ENCODE measurements at regions not wholly inside any gene's neighbourhood (a gene's known extent, or its start where the extent isn't known, plus 50 kb on each side); places are given as distances from the start of the nearest gene placed in this dataset.

DNA sequence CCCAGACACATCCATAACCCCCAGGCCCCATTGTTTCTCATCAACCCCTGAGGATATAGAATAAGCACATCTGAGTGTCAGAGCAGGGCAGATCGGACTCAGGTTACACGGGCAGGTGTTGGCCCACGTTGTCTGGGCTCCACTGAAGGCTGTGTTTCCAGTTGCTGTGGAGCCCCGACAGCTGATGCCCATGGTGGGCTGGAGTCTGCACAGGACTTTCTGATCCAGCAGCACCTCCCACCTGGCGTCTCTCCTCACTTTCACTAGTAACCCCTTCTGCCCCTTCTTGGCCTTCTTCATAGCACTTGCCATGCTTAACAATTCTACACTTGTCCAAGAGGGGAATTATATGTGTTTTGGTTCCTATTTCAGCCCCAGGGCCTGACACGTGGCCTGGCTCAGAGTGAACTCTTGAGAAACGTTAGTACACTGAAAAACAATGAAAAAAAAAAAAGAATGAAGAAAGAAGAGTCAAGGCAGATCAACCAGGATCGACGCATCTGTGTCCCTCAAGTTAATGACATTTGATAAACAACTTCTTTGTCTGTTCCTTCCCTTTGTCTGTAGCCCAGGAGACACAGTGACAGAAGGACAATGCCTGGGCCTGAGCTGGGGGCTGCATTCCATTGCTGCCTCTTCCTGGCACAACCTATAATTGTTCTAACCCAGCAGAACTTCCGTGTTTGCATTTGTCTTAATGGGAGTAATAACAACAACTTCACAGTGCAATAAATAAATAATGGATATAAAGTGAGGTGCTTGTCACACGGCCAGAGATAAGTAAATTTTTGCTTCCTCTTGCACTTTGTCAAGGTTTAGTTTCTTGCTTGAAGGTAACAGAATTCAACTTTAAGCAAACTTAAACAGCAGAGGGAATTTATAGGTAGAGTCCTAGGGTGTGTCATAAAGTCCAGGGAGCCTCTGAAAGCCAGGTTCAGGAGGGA, 224.2 kb upstream of the SSTR4 start:
- H2BK120ac ChIP-seq (ENCODE audit: low read depth, low read length, poor library complexity, severe bottlenecking), result no peak overlapping the region
- no peak overlapping the region for H2AFZ ChIP-seq (ENCODE audit: low read length)
- H2BK20ac ChIP-seq (ENCODE audit: low read depth, low read length, poor library complexity, severe bottlenecking), result no peak overlapping the region
- H3K4me1 Mint-ChIP-seq, result peaks cover 5 to 16% of the 10 kb centered on the region in 2 experiments
- no peaks in the 10 kb centered on the region for H3K36me3 Mint-ChIP-seq (ENCODE audit: insufficient read depth in 1 of 3, low read depth in 3 of 3)
- WGBS (ENCODE audit: extremely low coverage, insufficient read length, low lambda C conversion rate), result no CpG with 5 or more reads among the region's 11 CpGs
- H3K4ac ChIP-seq (ENCODE audit: low read depth, low read length), result no peak overlapping the region
- H3K4me3 Mint-ChIP-seq, result no peak overlapping the region
- H3K9me3 Mint-ChIP-seq, result peaks cover 2 to 4% of the 10 kb centered on the region in 2 experiments; a peak in 2 of 5 replicates
- H3K9ac ChIP-seq (ENCODE audit: extremely low read depth, insufficient read length, low read length), result no peak overlapping the region
- H3K14ac ChIP-seq (ENCODE audit: insufficient read depth, low read length), result no peak overlapping the region
- TF ChIP-seq, protein P1, sequence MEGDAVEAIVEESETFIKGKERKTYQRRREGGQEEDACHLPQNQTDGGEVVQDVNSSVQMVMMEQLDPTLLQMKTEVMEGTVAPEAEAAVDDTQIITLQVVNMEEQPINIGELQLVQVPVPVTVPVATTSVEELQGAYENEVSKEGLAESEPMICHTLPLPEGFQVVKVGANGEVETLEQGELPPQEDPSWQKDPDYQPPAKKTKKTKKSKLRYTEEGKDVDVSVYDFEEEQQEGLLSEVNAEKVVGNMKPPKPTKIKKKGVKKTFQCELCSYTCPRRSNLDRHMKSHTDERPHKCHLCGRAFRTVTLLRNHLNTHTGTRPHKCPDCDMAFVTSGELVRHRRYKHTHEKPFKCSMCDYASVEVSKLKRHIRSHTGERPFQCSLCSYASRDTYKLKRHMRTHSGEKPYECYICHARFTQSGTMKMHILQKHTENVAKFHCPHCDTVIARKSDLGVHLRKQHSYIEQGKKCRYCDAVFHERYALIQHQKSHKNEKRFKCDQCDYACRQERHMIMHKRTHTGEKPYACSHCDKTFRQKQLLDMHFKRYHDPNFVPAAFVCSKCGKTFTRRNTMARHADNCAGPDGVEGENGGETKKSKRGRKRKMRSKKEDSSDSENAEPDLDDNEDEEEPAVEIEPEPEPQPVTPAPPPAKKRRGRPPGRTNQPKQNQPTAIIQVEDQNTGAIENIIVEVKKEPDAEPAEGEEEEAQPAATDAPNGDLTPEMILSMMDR (conservative IDR thresholded peaks at IDR 0.05), result no peak
- H4K5ac ChIP-seq (ENCODE audit: insufficient read length, low read depth, low read length), result no peak overlapping the region
- H2BK5ac ChIP-seq (ENCODE audit: insufficient read length, low read length), result no peak overlapping the region
- H3K23me2 ChIP-seq (ENCODE audit: insufficient read length, low read depth, low read length, poor library complexity, severe bottlenecking), result no peaks in the 10 kb centered on the region
- H4K91ac ChIP-seq (ENCODE audit: insufficient read length, low read depth, low read length), result no peak overlapping the region
- H3K23ac ChIP-seq (ENCODE audit: insufficient read length, low read depth, low read length), result no peak overlapping the region
- no peaks in the 10 kb centered on the region for H3K79me1 ChIP-seq (ENCODE audit: insufficient read depth, low read depth, low read length, poor library complexity, severe bottlenecking)
- H3K56ac ChIP-seq (ENCODE audit: insufficient read length, low read depth, low read length), result no peak overlapping the region
- H3K27me3 Mint-ChIP-seq (ENCODE audit: low read depth), result peaks cover 8% of the 10 kb centered on the region
- peaks cover under 1% of the 10 kb centered on the region; the same call in 1 of the 2 replicates for H3K4me1 ChIP-seq (ENCODE audit: insufficient read depth, low read length)
- no peak overlapping the region for H3K27ac ChIP-seq (ENCODE audit: insufficient read length, low read depth, low read length)
- H3K27me3 ChIP-seq (ENCODE audit: insufficient read depth, low read length), result no peaks in the 10 kb centered on the region
- H4K20me1 ChIP-seq (ENCODE audit: control insufficient read depth, insufficient read depth, insufficient read length), result no peaks in the 10 kb centered on the region
- H4K8ac ChIP-seq (replicated peaks; ENCODE audit: insufficient read length, low read depth, low read length), result no peak overlapping the region
- DNase-seq, result no peak
- H3K27ac Mint-ChIP-seq, result no peak overlapping the region
- H2BK15ac ChIP-seq (ENCODE audit: low read depth, low read length), result no peak overlapping the region
- no peak overlapping the region for H2AK5ac ChIP-seq (ENCODE audit: insufficient read length, low read length)
- no peaks in the 10 kb centered on the region for H3K9me3 ChIP-seq (ENCODE audit: control insufficient read depth, low read depth, low read length)
- no peak overlapping the region for H3K18ac ChIP-seq (ENCODE audit: insufficient read length, low read depth, low read length)
- no peak overlapping the region for H2BK12ac ChIP-seq (ENCODE audit: insufficient read length, low read depth, low read length)
- no peaks in the 10 kb centered on the region for H3K79me2 ChIP-seq (ENCODE audit: insufficient read depth, low read length)
- no peak overlapping the region for H3T11ph ChIP-seq (ENCODE audit: low read length)
- H3K4me2 ChIP-seq (ENCODE audit: insufficient read depth, insufficient read length, low read length), result no peak overlapping the region
